ENCODE measurements at regions not wholly inside any gene's neighbourhood (a gene's known extent, or its start where the extent isn't known, plus 50 kb on each side); places are given as distances from the start of the nearest gene placed in this dataset.
"Not testable (repeated sequence)": the region's sequence is repeated elsewhere in the genome, so short reads cannot be mapped to it uniquely, and the experiment has no call there.

DNA sequence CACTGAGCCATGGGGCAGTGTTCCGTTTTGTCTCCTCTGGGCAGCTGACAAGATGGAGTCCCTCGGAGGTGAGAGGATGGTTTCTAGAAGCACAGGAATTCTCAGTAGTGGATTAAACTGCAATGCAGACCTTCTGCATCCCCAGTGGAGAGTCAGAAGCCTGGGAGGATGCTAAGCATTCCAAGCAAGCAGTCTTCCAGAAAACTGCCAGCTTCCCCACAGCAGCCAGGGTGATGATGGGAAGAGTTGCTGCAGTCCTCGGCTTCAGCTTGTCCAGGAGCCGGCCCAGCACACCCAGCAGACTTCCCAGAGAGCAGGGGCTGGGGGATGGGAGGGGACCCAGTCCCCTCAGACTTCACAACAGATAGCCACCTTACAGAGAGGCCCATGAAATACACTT lies 163.6 kb downstream of the LY86 start:
- H3K36me3 Mint-ChIP-seq, result no peaks in the 10 kb centered on the region
- no peaks in the 10 kb centered on the region for H3K27me3 Mint-ChIP-seq
- peaks cover 5% of the 10 kb centered on the region for H3K4me1 Mint-ChIP-seq
- no peak for ATAC-seq
- no peak overlapping the region for H3K4me3 Mint-ChIP-seq
- no peak overlapping the region for H3K27ac Mint-ChIP-seq
- no peaks in the 10 kb centered on the region for H3K9me3 Mint-ChIP-seq

DNA sequence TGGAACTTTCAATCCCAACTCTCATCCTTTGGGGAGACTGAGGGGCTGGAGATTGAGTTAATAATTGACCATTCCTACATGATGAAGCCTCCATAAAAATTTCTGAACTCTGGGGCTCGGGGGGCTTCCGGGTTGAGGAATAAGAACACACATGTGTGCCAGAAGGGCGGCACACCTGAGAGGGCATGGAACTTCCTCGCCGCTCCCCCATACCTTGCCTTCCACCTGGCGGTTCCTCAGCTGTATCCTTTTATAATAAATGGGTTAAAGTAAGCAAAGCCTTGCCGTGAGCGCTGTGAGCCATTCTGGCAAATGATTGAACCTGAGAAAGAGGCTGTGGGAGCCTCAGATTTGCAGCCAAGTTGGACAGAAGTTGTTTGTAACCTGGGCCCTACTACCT lies 164.8 kb downstream of the LY86 start:
- Mint-ChIP-seq H3K9me3 (no peaks in the 10 kb centered on the region), H3K27ac (no peak overlapping the region), H3K4me1 (peaks cover 5% of the 10 kb centered on the region), H3K36me3 (no peaks in the 10 kb centered on the region), H3K4me3 (no peak overlapping the region), H3K27me3 (no peaks in the 10 kb centered on the region)
- ATAC-seq, result no peak

DNA sequence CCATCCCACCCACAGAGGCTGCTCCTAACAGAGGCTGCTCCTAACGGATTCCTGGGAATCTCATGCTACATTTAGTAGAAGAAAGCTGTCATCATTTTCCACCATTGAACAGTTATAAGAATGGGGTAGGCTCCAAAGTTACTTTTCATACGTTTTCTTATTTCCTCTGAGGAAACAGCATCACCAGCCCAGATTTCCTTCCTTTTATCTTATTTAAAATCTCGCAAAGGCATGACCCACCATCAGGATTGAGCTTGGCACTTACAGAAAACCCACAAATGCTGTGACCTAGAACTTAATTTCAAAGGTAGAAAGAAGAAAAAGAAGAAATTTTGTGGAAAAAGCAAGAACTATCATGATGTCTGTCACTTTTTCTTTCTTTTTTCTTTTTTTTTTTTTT lies 168.0 kb downstream of the LY86 start:
- Mint-ChIP-seq H3K36me3 (no peaks in the 10 kb centered on the region), H3K4me3 (no peak overlapping the region), H3K27ac (no peak overlapping the region), H3K9me3 (no peaks in the 10 kb centered on the region), H3K4me1 (peaks cover 19% of the 10 kb centered on the region), H3K27me3 (no peaks in the 10 kb centered on the region)
- ATAC-seq, result no peak

DNA sequence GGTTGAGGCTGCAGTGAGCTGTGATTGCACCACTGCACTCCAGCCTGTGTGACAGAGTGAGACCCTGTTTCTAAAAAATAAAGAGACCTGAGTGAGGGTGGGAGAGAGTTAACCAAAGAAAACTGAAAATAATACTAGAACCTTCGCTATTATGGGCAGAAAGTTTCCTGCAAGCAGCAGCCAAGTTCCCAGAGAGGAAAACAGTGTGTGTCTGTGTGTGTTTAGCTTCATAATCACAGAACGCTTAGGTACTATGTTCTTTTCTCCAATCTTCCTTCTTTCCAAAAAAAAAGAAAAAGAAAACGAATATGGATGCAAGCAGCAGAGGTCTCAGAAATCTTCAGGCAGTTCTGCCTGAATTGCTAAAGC lies 170.0 kb downstream of the LY86 start:
- H3K27ac Mint-ChIP-seq, result no peak overlapping the region
- H3K4me3 Mint-ChIP-seq, result no peak overlapping the region
- peaks cover 19% of the 10 kb centered on the region for H3K4me1 Mint-ChIP-seq
- H3K27me3 Mint-ChIP-seq, result no peaks in the 10 kb centered on the region
- no peaks in the 10 kb centered on the region for H3K9me3 Mint-ChIP-seq
- no peak for ATAC-seq
- H3K36me3 Mint-ChIP-seq, result no peaks in the 10 kb centered on the region

DNA sequence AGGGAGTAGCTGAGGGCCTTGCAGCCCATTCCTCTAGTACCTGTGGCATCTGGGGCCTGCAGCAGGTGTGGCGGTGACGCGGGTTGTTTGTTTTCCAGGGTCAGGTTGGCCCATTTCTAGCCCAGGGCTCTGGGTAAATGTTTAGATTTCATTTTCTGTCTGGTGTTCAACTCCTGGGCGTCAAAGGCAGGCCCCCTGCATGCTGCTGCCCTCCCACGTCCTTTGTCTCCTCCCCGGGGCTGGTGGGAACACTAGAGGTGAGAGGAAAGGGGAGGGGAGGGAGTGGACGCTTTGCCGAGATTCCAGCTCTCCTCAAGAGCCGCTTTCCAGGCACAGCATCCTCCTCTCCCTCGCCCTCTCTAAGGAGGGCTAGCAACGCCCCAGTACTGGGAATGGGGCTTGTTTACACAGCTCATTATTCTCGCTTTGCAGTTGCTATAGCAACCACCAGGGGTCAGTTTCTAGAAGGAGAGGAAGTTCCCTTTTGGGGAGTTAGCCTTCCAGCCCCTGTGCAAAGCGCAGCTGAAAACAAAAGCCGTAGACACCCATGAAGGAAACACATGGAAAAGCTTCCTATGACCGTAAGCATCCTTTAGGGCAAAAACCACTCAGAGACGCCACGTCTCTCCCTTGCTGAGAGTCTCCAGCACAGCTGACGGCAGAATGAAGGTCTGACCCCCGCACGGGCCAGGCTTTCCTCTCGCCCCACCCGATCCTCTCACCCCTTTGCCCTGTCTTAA lies 170.6 kb downstream of the LY86 start:
- H3K9me3 Mint-ChIP-seq, result no peaks in the 10 kb centered on the region
- H3K27me3 Mint-ChIP-seq, result no peaks in the 10 kb centered on the region
- H3K36me3 Mint-ChIP-seq, result no peaks in the 10 kb centered on the region
- no peak overlapping the region for H3K4me3 Mint-ChIP-seq
- peaks cover 19% of the 10 kb centered on the region for H3K4me1 Mint-ChIP-seq
- peak; percentile 84 for ATAC-seq
- no peak overlapping the region for H3K27ac Mint-ChIP-seq

DNA sequence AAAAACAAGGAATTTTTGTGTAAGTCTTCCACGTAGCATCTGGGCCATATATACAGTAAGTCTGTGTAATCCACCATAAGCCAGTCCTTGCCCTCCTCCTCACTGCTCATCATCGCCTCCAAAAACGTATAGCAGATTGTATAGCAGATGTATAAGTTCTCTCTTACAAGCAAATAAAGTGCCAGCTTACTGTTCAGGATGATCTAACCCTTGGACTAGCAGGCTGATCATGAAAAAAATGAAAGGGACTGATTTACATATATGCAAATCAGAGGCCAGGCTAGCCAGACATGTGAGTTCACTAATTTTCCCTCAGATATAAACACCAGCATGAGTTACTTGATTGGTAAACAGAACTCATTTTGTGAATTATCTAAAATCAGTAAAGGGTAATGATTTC lies 171.5 kb downstream of the LY86 start:
- H3K27me3 Mint-ChIP-seq, result no peaks in the 10 kb centered on the region
- ATAC-seq, result no peak
- H3K4me3 Mint-ChIP-seq, result peak overlapping the region; percentile 13
- no peak overlapping the region for H3K27ac Mint-ChIP-seq
- no peaks in the 10 kb centered on the region for H3K9me3 Mint-ChIP-seq
- peaks cover 19% of the 10 kb centered on the region for H3K4me1 Mint-ChIP-seq
- H3K36me3 Mint-ChIP-seq, result no peaks in the 10 kb centered on the region

GRCh38 chr6:6762566-6762965 lies 174.0 kb downstream of the LY86 start:
- H3K4me3 Mint-ChIP-seq, H3K27me3 Mint-ChIP-seq, H3K27ac Mint-ChIP-seq, H3K9me3 Mint-ChIP-seq, H3K36me3 Mint-ChIP-seq, ATAC-seq: not testable (repeated sequence)
- H3K4me1 Mint-ChIP-seq, result peaks cover 19% of the 10 kb centered on the region

DNA sequence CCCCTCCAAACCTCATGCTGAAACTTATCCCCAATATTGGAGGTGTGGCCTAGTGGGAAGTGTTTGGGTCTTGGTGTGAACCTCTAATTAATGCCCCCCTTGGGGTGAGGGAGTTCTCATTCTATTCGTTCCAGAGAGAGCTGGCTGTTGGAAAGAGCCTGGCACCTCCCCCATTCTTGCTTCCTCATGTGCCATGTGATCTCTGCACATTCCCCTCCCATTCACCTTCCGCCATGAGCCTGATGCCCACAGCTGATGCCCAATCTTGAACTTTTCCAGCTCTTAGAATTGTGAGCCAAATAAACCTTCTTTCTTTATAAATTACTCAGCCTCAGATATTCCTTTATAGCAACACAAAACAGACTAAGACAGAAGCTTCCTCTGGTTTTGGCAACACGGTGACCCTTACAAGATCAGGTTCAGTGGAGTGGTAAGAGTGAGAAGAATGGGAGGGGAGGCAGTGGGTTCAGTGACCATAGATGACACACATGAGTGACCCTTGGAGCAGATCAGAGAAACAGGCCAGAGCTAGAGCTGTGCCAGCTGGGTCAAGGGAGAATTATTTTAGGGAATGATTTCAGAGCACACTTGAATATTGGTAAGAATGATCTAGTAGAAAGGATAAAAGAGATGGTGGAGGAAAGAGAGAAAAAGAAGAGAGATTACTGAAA lies 176.4 kb downstream of the LY86 start:
- no peak for ATAC-seq
- H3K9me3 Mint-ChIP-seq, result no peaks in the 10 kb centered on the region
- no peaks in the 10 kb centered on the region for H3K27me3 Mint-ChIP-seq
- no peak overlapping the region for H3K4me3 Mint-ChIP-seq
- H3K4me1 Mint-ChIP-seq, result peaks cover 4% of the 10 kb centered on the region
- H3K36me3 Mint-ChIP-seq, result no peaks in the 10 kb centered on the region
- no peak overlapping the region for H3K27ac Mint-ChIP-seq

GRCh38 chr6:6766230-6766905 lies 177.8 kb downstream of the LY86 start:
- H3K9me3 Mint-ChIP-seq, result no peaks in the 10 kb centered on the region
- no peaks in the 10 kb centered on the region for H3K36me3 Mint-ChIP-seq
- no peak overlapping the region for H3K4me3 Mint-ChIP-seq
- no peaks in the 10 kb centered on the region for H3K27me3 Mint-ChIP-seq
- no peaks in the 10 kb centered on the region for H3K4me1 Mint-ChIP-seq
- H3K27ac Mint-ChIP-seq, result no peak overlapping the region
- no peak for ATAC-seq

GRCh38 chr6:6769466-6769865 lies 180.9 kb downstream of the LY86 start:
- H3K27me3 Mint-ChIP-seq, result peaks cover 8% of the 10 kb centered on the region
- H3K27ac Mint-ChIP-seq, result no peak overlapping the region
- no peak overlapping the region for H3K4me3 Mint-ChIP-seq
- ATAC-seq, result no peak
- H3K4me1 Mint-ChIP-seq, result no peaks in the 10 kb centered on the region
- no peaks in the 10 kb centered on the region for H3K9me3 Mint-ChIP-seq
- no peaks in the 10 kb centered on the region for H3K36me3 Mint-ChIP-seq

DNA sequence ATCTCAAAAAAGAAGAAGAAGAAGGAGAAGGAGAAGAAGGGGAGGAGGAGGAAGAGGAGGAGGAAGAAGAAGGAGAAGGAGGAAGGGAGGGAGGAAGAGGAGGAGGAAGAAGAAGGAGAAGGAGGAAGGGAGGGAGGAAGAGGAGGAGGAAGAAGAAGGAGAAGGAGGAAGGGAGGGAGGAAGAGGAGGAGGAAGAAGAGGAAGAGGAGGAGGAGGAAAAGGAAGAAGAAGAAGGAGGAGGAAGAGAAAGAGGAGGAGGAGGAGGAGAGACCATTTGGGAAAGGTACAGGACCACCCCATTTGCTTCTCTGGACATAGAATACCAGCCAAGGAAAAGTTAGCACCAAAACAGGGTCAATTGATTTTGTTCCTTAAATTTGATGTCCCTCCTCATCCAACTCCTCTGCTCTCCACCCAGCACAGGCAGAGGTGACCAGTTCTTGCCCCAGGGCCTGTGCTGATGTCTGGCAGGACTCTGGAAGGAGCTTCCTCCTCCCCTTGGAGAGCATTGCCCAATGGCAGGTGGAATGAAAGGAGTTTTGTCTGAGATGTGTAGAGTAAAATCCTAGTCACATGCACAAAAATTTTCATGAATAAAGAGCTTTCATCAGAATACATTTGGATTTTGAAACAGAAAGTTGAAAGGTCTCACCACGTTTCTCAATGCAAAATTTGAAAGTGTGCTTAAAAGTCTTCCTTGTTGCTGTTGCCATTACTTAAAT lies 182.9 kb downstream of the LY86 start:
- no peaks in the 10 kb centered on the region for H3K36me3 Mint-ChIP-seq
- H3K27ac Mint-ChIP-seq, result no peak overlapping the region
- H3K9me3 Mint-ChIP-seq, result no peaks in the 10 kb centered on the region
- H3K4me3 Mint-ChIP-seq, result no peak overlapping the region
- ATAC-seq, result no peak
- H3K27me3 Mint-ChIP-seq, result peaks cover 15% of the 10 kb centered on the region
- no peaks in the 10 kb centered on the region for H3K4me1 Mint-ChIP-seq

DNA sequence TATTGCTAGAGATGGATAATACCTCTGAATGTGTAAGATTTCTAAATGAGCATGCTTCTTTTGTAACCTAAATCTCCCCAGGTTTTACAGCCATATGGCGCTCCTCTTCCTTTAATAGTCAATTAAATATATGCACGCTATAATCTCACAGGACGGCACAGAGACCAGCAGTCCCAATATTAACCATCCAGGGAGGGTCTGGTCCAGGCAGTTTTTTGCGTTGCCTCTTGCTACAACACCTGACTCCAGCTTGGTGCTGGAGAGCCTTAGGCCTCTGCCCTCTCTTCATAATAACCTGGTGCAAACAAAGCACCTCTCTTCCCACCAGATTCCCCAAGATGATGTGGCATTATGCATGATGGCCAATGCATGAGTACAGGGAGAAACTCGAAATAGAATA lies 183.4 kb downstream of the LY86 start:
- no peaks in the 10 kb centered on the region for H3K36me3 Mint-ChIP-seq
- H3K27ac Mint-ChIP-seq, result no peak overlapping the region
- peaks cover 20% of the 10 kb centered on the region for H3K27me3 Mint-ChIP-seq
- peaks cover 5% of the 10 kb centered on the region for H3K9me3 Mint-ChIP-seq
- H3K4me3 Mint-ChIP-seq, result no peak overlapping the region
- no peaks in the 10 kb centered on the region for H3K4me1 Mint-ChIP-seq
- no peak for ATAC-seq

- Mint-ChIP-seq H3K27ac (no peak overlapping the region), H3K4me1 (no peaks in the 10 kb centered on the region), H3K27me3 (peaks cover 24% of the 10 kb centered on the region), H3K36me3 (no peaks in the 10 kb centered on the region), H3K4me3 (no peak overlapping the region), H3K9me3 (peaks cover 5% of the 10 kb centered on the region)
- no peak for ATAC-seq
These were observed 184.2 kb downstream of the LY86 start for GRCh38 chr6:6772751-6773150.

DNA sequence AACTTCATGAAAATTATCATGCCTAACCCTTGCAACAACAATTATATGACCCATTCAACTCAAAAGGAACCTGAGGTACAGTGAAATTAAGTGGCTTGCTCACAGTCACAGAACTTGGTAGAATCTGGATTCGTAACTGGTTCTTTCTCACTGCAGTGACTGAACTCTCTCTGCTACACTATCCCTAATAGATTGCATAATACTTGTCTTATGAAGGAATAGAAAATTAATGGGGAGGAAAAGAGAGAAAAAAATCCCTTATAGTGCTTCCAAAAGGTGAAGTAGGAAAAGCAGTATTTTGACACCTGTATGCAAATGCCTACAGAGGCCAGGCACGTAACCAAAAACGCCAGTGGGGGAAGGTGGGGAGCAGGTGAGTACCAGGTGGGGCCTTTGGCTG lies 186.6 kb downstream of the LY86 start:
- H3K4me1 Mint-ChIP-seq, result no peaks in the 10 kb centered on the region
- peaks cover 5% of the 10 kb centered on the region for H3K9me3 Mint-ChIP-seq
- H3K27me3 Mint-ChIP-seq, result peaks cover 46% of the 10 kb centered on the region
- H3K36me3 Mint-ChIP-seq, result no peaks in the 10 kb centered on the region
- no peak overlapping the region for H3K27ac Mint-ChIP-seq
- H3K4me3 Mint-ChIP-seq, result no peak overlapping the region
- ATAC-seq, result no peak

GRCh38 chr6:6780231-6780630 lies 191.7 kb downstream of the LY86 start:
- Mint-ChIP-seq H3K9me3 (peaks cover 5% of the 10 kb centered on the region), H3K27me3 (peaks cover 39% of the 10 kb centered on the region), H3K4me3 (no peak overlapping the region), H3K36me3 (no peaks in the 10 kb centered on the region), H3K27ac (no peak overlapping the region), H3K4me1 (no peaks in the 10 kb centered on the region)
- ATAC-seq, result no peak
